Fibroblast of skin of scalp (primary cell): ENCODE measurements at regions not wholly inside any gene's neighbourhood (a gene's known extent, or its start where the extent isn't known, plus 50 kb on each side); places are given as distances from the start of the nearest gene placed in this dataset.

ENCODE experiments used
- DNase-seq: peaks from one replicate; pipeline ENCODE4 v3.0.0-alpha.2; 2013

- DNase-seq: no peak
Observed at GRCh38 chr13:26824581-26824980, 64.0 kb upstream of the GPR12 start.

- DNase-seq: no peak
Observed at GRCh38 chr13:26822146-26822545, 61.6 kb upstream of the GPR12 start.

- no peak for DNase-seq
Observed at GRCh38 chr13:26821672-26822071, 61.1 kb upstream of the GPR12 start.

- no peak for DNase-seq
Observed at GRCh38 chr13:26820871-26821270, 60.3 kb upstream of the GPR12 start.

GRCh38 chr13:26819046-26819445 lies 58.5 kb upstream of the GPR12 start:
- DNase-seq: no peak

GRCh38 chr13:26816881-26817280 lies 56.3 kb upstream of the GPR12 start:
- no peak for DNase-seq

- no peak for DNase-seq
Observed at GRCh38 chr13:26813980-26814348, 53.4 kb upstream of the GPR12 start.

GRCh38 chr13:26813321-26813979 lies 52.9 kb upstream of the GPR12 start:
- no peak for DNase-seq

- no peak for DNase-seq
Observed at GRCh38 chr13:26811581-26811980, 51.0 kb upstream of the GPR12 start.
